Activated T-cell treated with anti-CD3 and anti-CD28 coated beads, Interleukin-2, amount 50 U/mL, for 48 hours (primary cell): ENCODE measurements at regions not wholly inside any gene's neighbourhood (a gene's known extent, or its start where the extent isn't known, plus 50 kb on each side); places are given as distances from the start of the nearest gene placed in this dataset.

Experiments
- DNase-seq, 2 experiments: peaks; one replicate each; pipeline ENCODE4 v3.0.0-alpha.2; 2020

DNA sequence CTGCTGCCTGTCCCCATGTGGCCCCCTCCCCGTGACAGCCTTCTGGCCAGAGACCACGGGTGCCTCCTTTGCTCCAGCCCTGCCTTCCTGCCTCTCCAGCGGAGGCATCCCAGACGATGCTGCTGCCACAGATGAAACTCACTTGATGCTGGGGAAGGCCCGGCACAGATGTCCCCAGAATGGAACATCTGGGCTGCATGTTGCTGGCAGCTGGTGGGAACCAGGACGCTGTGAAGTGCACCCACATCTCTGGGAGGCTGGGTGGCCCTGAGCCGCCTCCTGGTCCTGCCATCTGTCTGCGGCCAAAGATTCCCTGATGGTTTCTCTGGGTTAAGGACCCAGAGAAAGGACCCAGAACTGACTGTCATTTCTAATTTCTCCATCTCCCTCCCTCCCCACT lies 51.9 kb upstream of the PTPRS start:
- no peak for DNase-seq

DNA sequence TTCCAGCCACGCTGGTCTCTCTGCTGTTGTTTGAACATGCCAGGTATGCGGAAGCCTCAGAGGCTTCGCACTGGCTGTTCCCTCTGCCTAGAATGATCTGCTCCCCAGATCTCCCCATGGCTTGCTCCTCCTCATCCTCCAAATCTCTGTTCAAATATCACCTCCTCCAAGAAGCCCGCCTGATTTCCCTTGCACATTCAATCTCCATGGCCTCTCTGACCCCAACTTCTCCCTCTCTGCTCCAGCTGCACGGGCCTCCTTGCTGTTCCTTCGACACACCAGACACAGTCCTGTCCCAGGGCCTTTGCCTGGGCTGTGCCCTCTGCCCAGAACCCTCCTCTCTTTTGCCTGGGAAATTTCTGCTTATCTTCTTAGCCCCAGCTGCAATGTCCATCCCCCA lies 52.5 kb upstream of the PTPRS start:
- DNase-seq, result no peak

DNA sequence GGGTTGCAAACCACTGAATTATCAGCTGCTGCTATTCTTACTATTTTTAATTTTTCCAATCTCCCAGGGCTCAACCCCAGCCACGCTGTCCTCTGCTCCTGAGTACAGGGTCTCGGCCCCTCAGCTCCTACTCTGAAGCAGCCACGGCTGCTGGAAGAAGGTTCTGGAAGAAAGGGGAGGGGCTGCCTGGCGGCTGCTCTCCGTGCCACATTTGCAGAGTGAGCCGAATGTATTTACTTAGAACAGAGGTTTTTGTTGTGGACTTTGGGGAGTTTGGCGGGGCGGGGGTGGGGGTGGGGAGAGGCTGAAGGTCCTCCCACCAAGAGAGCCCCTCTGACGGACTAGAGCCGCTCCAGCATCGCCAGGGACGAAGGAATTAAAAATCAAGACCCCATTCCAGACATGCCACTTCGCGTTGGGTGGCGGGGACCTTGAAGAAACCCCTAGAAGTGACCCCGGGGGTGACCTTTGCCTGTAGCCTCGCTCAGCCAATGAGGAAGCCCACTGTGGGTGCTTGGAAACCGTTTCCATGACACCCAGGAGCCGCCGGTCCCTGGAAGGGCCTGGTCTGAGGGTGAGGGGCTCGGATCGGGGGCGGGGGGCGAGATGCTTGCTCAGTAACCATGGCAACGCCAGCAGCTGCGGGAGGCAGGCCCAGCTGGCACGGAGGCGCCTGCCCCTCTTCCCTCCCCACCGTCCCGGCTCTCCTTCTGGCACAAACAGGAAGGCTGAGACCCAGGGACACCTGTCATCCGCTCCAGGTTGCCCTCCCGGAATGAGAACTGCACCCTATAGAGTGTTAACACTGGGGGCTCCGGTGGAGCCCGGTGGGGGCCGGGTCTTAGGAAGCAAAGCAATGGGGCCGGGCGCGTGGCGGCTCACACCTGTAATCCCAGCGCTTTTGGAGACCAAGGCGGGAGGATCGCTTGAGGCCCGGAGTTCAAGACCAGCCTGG lies 54.2 kb upstream of the PTPRS start:
- no peak for DNase-seq

GRCh38 chr19:5395556-5395955 lies 54.9 kb upstream of the PTPRS start:
- DNase-seq, result no peak

DNA sequence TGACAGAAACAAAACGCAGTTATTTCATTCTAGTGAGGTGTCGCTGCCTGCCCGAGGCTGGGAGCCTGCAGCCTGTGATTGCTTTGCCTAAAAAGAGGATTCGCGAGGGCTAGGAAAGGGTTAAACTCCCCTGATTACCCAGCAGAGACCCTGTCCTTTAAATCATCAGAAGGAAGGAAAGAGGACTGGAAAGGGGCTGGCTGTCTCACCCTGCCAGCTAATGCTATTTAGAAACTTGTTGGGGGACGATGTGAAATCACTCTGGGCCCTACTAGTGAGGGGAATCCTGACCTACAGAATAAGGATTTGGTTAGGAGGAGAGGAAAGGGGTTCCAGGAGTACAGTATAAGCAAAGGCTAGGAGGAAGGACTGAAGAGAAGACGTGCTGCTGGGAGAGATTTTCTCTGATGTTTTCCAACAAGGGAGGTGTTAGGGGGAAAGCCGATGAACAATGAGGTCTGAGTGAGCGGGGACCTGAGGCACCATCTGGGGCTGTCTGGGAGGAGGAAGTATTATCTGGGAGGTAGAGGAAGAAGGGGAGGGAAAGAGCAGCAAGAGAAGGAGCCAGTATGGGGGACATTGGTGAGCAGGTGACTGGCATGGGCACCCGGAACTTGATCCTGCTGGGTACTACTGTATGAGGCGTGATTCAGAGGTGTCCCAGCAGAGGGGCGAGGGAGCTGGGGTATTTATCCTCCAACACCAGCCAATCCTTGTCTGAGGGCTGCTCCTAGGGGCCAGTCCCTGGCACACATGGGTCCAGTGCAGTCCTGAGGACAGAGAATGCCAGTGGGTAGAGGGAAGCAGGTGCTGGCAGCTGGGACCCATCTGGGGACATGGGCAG lies 55.7 kb upstream of the PTPRS start:
- DNase-seq, result no peak

GRCh38 chr19:5396963-5397362 lies 56.4 kb upstream of the PTPRS start:
- no peak for DNase-seq

- DNase-seq, result peak; percentile 18
These were observed 57.2 kb upstream of the ZNRF4 start for GRCh38 chr19:5397804-5398692.

GRCh38 chr19:5398693-5399057 lies 56.5 kb upstream of the ZNRF4 start:
- no peak for DNase-seq

GRCh38 chr19:5403968-5404640 lies 51.1 kb upstream of the ZNRF4 start:
- peak; percentile 71 to 75 for DNase-seq
